BE2C (cell line): ENCODE measurements at regions not wholly inside any gene's neighbourhood (a gene's known extent, or its start where the extent isn't known, plus 50 kb on each side); places are given as distances from the start of the nearest gene placed in this dataset.
A peak's percentile ranks its signal among the peaks of the same experiment; 100 is the strongest.

Experiments
- DNase-seq: peaks from one replicate; pipeline ENCODE4 v3.0.0-alpha.2; 2020
- H3K27me3 ChIP-seq: fragments of 250-450 bp; sonication (Bioruptor Pico); 2 replicates; pipeline ENCODE4 v1.5.1; 2020; ENCODE audit warnings: mild to moderate bottlenecking
- H3K36me3 ChIP-seq: fragments of 250-450 bp; sonication (Bioruptor Pico); 2 replicates; pipeline ENCODE4 v1.5.1; 2020; ENCODE audit warnings: mild to moderate bottlenecking
- H3K4me1 ChIP-seq: fragments of 250-450 bp; sonication (Bioruptor Pico); 2 replicates; pipeline ENCODE4 v1.5.1; 2020
- H3K4me3 ChIP-seq: 2 replicates; pipeline ENCODE4 v1.5.1; 2011; ENCODE audit warnings: low read depth, low read length
- H3K9me3 ChIP-seq: fragments of 250-450 bp; sonication (Bioruptor Pico); 2 replicates; pipeline ENCODE4 v1.5.1; 2020
- TF ChIP-seq, protein P1 (sequence below): IDR thresholded peaks from 2 replicates; pipeline ENCODE4 v1.5.1; 2012; ENCODE audit warnings: mild to moderate bottlenecking, low read depth, low read length

DNA sequence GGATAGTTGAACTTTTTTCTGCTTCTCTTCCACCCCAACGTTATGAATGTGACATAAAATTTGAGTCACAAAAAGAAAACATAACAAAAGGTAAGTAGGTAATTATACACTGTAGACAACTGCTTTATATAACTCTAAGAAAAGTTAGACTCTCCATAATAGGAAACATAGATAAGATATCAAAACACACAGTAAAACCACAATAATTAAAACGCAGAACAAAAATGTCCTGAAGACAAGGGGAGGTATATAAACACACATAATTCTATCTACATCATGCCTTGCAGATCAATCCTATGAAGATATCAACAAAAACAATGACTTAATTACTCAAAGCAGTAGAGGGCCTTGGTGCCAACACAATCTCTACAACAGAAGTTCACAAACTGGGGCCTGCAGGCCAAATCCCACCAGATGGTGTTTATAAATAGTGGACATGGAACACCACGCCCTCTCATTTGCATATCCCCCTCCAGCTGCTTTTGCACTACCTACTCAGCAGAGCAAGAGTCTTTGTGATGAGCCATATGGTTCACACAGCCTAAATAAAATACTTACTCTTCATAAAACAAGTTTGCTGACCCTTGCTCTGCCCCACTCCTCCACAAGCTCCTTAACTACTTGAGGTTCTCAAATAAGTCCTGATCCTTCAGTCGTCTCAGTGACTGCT lies 254.7 kb downstream of the KLF12 start:
- H3K36me3 ChIP-seq, result no peaks in the 10 kb centered on the region
- no peaks in the 10 kb centered on the region for H3K27me3 ChIP-seq
- TF ChIP-seq, protein P1, sequence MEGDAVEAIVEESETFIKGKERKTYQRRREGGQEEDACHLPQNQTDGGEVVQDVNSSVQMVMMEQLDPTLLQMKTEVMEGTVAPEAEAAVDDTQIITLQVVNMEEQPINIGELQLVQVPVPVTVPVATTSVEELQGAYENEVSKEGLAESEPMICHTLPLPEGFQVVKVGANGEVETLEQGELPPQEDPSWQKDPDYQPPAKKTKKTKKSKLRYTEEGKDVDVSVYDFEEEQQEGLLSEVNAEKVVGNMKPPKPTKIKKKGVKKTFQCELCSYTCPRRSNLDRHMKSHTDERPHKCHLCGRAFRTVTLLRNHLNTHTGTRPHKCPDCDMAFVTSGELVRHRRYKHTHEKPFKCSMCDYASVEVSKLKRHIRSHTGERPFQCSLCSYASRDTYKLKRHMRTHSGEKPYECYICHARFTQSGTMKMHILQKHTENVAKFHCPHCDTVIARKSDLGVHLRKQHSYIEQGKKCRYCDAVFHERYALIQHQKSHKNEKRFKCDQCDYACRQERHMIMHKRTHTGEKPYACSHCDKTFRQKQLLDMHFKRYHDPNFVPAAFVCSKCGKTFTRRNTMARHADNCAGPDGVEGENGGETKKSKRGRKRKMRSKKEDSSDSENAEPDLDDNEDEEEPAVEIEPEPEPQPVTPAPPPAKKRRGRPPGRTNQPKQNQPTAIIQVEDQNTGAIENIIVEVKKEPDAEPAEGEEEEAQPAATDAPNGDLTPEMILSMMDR, result no peak
- no peak overlapping the region for H3K4me3 ChIP-seq
- H3K9me3 ChIP-seq, result no peaks in the 10 kb centered on the region
- DNase-seq, result peak; percentile 14
- peaks cover 18% of the 10 kb centered on the region for H3K4me1 ChIP-seq

- Histone ChIP-seq H3K27me3 (no peaks in the 10 kb centered on the region), H3K4me1 (peaks cover 20% of the 10 kb centered on the region), H3K9me3 (no peaks in the 10 kb centered on the region), H3K4me3 (no peak overlapping the region), H3K36me3 (no peaks in the 10 kb centered on the region)
- no peak for DNase-seq
- TF ChIP-seq, protein P1, result no peak
Measured at GRCh38 chr13:73877399-73877798, 256.8 kb downstream of the KLF12 start.

DNA sequence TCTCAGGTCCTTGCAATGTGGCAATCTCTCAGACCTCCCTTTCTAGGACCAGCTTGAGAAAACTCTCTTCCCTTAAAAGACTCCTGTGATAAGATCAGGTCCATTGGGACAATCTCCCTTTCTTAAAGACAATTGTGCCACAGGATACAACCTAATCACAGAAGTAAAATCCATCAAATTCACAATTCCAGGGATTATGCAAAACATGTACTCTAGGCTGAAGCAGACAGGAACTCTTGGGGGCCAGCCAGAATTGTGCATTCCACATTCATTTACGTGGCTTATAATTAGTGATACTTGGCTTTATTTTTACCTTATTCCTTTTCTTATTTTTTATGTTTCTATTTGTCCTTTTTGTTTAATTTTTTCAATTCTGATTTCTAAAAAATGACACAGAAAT lies 257.9 kb downstream of the KLF12 start:
- Histone ChIP-seq H3K9me3 (no peaks in the 10 kb centered on the region), H3K4me3 (no peak overlapping the region), H3K4me1 (peaks cover 20% of the 10 kb centered on the region), H3K27me3 (no peaks in the 10 kb centered on the region), H3K36me3 (no peaks in the 10 kb centered on the region)
- no peak for DNase-seq
- TF ChIP-seq, protein P1, result no peak

DNA sequence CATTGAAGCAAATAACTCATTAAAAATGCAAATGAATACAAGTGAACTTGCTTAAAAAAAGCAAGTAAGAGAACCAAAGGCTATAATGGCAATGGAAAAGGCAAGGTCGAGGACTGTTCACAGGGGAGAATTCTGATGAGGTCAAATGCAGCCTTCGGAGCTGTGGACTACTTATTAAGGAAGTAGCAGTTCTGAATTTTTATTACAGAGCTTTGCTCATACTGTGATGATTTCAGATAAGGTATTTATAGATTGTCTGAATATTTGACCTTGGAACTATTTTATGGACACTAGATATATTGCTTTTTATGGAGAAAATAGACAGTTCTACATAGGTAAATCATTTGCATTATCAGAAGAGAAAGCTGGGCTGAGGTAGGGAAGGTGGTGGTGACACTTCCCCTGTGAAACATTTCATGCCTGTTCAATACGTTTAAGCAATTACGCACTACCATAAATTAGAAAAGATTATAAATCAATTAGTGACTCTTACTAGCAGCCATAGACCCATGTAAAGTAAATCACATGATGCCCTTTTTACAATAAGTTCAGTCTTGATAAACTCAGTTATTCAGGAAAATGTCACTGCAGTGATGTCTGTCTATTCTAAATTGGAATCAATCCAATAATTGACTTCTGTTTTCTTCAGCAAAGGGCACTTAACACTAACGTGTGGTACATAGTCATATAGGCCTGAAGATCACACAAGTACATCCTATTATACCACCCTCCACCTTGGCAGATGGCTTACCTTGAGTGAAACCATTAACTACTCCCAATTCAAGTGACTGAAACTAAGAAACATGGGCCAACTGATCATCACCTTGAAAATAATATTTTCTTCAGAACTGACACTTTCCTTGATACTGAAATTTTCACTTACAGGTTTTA lies 260.0 kb downstream of the KLF12 start:
- H3K4me1 ChIP-seq, result peaks cover 9% of the 10 kb centered on the region
- no peak for DNase-seq
- TF ChIP-seq, protein P1, result no peak
- no peaks in the 10 kb centered on the region for H3K27me3 ChIP-seq
- no peaks in the 10 kb centered on the region for H3K36me3 ChIP-seq
- no peaks in the 10 kb centered on the region for H3K9me3 ChIP-seq
- H3K4me3 ChIP-seq, result no peak overlapping the region

- no peaks in the 10 kb centered on the region for H3K9me3 ChIP-seq
- TF ChIP-seq, protein P1, result no peak
- H3K36me3 ChIP-seq, result no peaks in the 10 kb centered on the region
- DNase-seq, result no peak
- H3K4me1 ChIP-seq, result peaks cover 9% of the 10 kb centered on the region
- H3K4me3 ChIP-seq, result no peak overlapping the region
- H3K27me3 ChIP-seq, result no peaks in the 10 kb centered on the region
Measured at GRCh38 chr13:73872397-73872796, 261.8 kb downstream of the KLF12 start.
